GM10266 (cell line): ENCODE measurements at regions not wholly inside any gene's neighbourhood (a gene's known extent, or its start where the extent isn't known, plus 50 kb on each side); places are given as distances from the start of the nearest gene placed in this dataset.

Experiments
- DNase-seq: peaks from one replicate; pipeline ENCODE4 v3.0.0; 2012; ENCODE audit errors: extremely low spot score
- TF ChIP-seq, protein P1 (sequence below): IDR thresholded peaks from 2 replicates; pipeline ENCODE4 v1.5.1; 2012; ENCODE audit warnings: mild to moderate bottlenecking, low read depth; ENCODE audit not compliant: control insufficient read depth, insufficient read depth; ENCODE audit errors: missing control alignments

DNA sequence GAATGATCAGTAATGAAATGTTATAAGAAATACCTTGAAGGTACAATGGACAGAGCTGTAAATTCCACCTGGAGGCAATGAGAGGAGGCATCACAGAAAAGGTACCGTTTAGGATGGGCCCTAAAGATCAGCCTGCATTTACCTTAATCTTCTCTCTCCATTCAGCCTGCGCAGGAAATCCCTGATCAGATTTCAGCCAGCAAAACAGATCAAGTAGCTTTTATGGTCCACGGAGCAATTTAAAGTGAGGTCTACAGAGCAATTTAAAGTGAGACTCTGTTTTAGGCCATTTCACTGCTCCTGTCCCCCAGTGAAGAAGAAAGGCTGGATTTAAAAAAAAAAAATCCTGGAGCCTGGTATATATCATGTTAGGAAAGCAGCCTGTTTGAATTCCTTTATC, 195.1 kb upstream of the VCX start:
- DNase-seq = no peak
- TF ChIP-seq, protein P1, sequence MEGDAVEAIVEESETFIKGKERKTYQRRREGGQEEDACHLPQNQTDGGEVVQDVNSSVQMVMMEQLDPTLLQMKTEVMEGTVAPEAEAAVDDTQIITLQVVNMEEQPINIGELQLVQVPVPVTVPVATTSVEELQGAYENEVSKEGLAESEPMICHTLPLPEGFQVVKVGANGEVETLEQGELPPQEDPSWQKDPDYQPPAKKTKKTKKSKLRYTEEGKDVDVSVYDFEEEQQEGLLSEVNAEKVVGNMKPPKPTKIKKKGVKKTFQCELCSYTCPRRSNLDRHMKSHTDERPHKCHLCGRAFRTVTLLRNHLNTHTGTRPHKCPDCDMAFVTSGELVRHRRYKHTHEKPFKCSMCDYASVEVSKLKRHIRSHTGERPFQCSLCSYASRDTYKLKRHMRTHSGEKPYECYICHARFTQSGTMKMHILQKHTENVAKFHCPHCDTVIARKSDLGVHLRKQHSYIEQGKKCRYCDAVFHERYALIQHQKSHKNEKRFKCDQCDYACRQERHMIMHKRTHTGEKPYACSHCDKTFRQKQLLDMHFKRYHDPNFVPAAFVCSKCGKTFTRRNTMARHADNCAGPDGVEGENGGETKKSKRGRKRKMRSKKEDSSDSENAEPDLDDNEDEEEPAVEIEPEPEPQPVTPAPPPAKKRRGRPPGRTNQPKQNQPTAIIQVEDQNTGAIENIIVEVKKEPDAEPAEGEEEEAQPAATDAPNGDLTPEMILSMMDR = no peak

DNA sequence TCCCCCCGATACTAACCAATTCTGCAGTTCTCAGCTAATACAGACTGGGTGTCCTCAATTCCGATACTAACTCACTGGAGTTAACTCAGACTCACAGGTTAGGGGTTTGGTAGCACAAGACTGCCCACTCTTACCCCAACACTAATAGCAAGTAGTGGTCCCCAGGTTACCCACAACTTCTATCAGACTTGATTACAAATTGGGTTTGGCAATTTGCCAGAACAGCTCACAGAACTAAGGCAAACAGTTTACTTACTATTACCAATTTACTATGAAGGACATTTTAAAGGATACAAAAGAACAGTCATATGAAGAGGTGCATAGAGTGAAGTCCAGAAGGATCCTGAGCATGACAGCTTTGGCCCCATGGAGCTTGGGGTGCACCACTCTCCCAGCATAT, 201.8 kb upstream of the VCX start:
- TF ChIP-seq, protein P1 = no peak
- no peak for DNase-seq

DNA sequence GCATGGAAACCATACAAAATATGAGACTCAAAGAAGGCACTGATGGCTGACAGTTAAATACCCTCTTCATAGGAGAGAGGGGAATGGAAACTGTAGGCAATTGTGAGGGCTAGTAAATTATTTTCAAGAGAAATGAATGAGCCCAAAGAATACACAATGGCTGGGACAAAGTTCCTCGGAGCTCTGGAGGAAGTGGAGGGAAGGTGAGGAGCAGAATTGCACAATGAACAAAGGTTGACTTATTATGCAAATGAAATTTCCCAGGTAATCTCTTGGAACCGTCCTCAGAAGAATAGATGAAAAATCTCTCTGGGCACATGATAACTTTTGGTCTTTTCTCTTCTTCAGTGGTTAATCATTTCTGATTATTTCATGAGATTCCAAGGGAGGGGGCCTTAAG, 202.6 kb upstream of the VCX start:
- no peak for DNase-seq
- TF ChIP-seq, protein P1 = no peak

DNA sequence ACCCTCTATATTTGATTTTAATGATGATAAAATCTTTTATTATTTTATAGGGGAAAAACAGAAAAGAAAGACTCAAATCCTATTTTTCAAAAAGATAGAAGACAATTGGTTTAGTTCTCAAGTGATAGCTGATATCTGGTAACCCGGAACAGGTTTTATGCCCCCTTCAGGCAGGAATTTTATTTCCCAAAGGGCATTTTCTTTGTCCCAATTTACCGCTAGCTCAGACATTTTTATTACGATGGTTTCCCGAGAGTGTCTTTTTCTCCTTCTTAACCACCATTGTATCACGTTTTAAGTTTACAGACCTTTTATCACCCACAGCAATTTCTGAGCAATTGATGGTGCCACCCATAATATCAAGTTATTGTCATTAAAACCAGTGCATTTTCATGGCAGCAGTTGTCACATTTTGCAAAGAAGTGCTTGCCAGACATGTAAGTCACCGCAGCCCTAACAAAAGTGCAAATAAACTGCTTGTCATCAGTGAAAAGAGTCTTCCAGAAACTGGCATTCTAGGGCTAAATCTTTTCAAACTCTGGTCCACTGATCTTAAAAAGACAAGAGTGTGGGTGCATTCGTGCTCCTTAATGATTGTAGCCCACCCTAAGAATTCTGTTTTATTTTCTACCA, 204.8 kb upstream of the VCX start:
- TF ChIP-seq, protein P1 = no peak
- no peak for DNase-seq

DNA sequence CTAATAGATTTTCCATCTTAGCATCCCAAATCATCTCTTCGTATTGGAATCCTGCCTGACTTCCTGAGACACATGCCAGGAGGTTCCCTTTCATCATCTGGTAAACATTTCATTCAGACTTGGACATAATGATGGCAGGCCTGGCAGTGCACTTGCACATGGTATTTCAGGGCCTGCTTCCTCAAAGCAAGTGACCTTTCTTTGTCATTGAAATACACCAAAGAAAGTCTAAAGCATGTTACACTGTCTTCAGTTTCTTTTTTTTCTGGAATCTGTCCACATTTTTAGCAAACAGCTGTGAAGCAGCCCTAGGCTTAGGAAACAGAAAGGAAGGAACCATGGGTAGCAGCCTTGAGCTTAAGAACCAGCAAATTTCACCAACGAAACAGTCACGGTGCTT, 205.9 kb upstream of the VCX start:
- TF ChIP-seq, protein P1 = no peak
- DNase-seq = no peak

DNA sequence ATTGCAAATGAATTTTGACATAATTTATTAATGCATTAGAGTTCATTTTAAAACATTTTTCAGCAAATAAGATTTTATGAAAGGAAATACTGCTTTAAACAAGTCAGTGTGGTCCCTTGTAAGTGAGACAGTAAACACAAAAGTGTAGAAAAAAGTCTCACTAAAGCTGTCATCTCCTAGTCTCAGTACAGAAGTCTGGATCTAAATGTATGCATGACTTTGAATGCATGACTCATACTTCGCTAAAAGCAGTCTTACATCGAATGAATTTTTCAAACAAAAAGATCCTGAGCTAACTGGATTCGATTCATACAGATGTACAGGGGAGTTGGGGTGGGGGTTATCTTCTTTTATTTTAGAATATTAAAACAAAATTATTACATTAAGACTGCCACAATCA, 207.4 kb upstream of the VCX start:
- TF ChIP-seq, protein P1 = no peak
- DNase-seq = no peak

DNA sequence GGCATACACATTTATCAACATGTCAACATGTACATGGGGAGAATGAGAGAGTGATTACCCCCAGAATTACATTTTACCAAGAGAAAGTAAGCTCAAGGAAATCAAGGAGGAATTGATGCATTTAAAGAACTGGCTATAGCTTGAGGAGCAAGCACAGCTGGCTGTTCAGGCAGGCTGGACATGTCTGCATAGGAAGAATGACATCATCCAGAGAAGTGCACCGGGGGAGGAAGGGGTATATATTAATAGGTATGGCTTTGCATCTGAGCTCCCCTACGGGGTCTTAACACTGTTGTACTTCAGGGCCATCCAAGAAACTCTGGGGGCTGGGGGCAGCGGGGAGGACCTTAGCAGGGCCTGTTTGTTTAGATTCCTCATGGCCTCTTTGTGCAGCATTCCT, 222.4 kb upstream of the VCX start:
- no peak for DNase-seq

More for the DNA sequence above, 222.4 kb upstream of the VCX start:
- TF ChIP-seq, protein P1 = no peak
